GM21717 (cell line): ENCODE measurements at regions not wholly inside any gene's neighbourhood (a gene's known extent, or its start where the extent isn't known, plus 50 kb on each side); places are given as distances from the start of the nearest gene placed in this dataset.
"Not testable (repeated sequence)": the region's sequence is repeated elsewhere in the genome, so short reads cannot be mapped to it uniquely, and the experiment has no call there.

Experiments used
- ATAC-seq: cut with Tn5 transposase; IDR thresholded peaks from one replicate; pipeline ENCODE4 v1.9.1; 2021; ENCODE audit warnings: mild to moderate bottlenecking, moderate library complexity; ENCODE audit not compliant: unreplicated experiment

DNA sequence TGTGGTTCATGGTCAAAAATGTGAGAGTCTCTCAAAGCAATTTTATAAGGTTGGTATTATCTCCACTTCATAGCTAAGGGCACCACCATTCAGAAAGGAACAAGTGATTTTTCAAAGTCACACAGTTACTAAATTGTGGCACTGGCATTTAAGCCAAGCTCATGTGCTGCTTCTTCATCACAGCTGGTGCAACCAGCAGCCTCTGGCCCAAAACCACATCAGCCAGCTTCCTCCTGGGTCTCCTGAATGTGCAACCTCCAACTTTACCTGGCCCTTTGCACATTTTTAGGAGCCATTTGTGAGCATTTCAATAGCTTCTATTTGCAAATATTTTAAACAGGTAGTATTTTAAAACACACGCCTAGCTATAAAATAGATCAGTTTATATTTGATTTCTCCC, 293.7 kb downstream of the BCL11A start:
- no peak for ATAC-seq

DNA sequence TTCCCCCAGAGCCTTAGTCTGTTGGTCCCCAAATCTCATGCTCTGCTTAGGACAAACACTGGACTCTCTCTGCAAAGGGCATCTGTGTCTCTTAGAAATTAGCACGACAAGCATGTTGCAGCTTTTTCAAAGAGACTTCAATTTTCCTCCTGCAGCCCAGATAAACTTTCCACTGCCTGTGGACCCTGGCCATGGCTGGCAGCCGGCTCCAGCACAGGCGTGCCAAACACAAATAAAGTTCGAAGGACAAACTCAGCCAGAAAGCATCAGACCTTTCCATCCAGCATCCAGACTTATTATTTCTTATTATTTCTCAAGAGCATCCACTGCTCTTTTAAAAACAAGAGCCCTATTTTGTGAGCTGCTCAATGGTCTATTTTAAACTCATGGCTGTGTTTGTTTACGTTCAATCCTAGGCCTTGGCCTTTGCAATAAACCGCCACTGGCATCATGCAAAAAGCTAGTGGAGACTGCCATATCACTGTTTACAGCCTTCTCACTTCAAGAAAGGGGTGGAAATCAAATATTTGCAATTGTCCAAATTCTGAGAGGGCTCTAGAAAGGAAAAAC, 300.8 kb downstream of the BCL11A start:
- no peak for ATAC-seq

DNA sequence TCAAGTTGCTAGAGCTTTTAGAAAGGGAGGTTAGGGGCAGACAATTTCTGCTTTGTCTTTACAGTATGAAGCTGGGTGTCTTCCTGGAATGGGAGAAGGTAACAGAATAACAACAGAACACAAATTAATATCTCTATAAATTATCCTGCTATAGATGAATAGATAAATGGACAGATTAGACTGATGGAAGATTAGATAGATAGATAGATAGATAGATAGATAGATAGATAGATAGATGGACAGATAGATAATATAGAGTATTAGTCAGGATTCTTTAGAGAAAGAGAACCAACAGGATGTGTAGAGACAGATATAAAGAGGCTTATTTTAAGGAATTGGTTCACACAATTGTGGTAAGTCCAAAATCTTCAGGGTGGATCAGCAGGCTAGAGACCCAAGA, 302.2 kb downstream of the BCL11A start:
- ATAC-seq, result no peak

DNA sequence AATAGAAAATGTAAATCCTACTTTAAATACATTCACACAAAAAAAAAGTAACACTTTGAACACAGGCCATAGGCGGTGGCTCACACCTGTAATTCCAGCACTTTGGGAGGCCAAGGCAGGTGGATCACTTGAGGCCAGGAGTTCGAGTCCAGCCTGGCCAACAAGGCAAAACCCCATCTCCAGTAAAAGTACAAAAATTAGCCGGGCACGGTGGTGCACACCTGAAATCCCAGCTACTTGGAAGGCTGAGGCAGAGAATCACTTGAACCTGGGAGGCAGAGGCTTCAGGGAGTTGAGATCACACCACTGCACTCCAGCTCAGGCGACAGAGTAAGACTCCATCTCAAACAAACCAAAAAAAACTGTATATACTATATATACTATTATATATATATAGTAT, 303.6 kb downstream of the BCL11A start:
- ATAC-seq, result no peak

DNA sequence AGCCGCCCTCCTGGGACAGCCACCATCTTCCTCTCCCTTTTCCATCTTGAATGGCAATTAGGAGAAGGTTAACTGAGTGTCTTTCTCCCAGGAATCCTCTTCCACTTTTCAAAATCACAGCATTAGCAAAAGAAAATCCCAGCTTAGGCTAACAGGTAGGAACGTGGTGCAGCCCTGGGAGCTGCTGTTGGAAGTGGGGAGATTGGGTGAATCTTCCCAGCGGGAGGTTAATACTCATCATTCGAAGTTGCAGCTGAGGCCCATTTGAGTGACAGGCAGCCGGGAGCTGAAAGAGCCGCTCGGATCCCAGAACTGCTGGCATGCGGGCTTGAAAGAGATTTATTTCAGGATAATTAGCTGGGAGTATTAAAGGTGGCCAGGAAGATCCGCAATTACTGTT, 306.0 kb downstream of the BCL11A start:
- no peak for ATAC-seq

DNA sequence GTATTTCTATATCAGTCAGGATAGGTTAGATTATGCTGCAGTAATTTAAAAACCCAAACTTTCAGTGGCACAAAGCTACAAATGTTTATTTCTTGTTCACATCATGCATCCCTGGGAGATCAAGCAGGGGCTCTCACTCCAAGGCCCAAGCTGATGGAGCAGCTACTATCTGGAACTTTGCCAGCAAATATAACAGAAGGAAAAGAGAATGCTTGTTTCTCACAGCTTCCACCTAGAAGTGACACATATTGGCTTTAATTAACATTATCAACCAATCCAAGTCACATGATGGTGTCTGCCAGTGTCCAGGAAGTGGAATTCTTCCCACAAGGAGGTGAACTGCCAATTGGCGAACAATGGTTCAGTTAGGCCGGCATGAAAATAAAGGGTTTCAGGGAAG, 306.9 kb downstream of the BCL11A start:
- no peak for ATAC-seq

DNA sequence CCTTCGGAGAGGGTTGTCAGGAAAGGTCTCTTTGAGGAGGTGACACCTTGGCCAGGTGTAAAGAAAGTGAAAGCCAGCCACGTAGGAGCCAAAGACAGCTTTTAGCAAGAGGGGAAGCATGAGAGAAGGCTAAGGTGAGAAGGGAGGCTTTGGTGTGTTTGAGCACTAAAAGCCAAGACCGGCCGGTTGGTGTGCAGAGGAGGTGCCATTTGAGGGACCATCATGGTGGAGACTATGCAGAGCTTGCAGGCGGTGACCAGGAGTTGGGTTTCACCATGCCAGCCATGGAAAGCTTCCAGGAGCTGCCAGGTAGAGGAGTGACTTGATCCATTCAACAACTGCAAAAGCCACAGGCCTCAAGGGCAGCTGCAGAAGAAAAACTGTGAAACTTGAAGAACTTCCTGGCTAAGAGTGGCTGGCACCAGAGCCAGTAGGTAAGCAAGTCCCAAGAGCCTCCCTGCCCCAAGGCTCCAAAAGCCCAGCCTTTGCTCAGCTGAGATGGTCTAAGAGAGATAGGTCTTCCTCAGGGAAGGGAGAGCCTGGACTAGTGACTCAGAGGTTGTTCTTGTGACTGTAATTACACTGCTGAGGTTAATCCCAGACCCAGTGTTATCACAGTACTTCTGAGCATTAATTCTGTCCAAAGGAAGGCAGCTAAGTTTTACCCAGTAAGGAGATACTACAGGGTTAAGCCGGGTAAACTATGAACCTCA, 319.0 kb downstream of the BCL11A start:
- no peak for ATAC-seq

DNA sequence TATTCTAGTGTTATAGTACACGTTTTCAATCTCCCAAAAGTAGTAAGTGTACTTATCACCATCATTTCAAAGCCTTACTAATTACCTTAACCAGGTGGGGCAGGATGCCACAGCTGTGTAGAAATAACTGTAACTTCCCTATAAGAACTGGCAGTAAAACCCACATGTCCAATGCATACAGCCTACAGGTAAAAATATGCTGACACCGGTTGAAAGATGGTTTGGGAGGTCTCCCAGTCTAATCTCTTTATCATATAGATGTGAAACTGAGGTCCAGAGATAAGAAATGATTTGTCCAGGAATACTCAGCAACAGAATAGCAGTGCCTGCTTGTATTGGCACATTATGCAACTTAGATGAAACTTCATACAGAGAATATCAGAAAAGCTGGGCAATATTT, 322.9 kb downstream of the BCL11A start:
- ATAC-seq, result no peak

DNA sequence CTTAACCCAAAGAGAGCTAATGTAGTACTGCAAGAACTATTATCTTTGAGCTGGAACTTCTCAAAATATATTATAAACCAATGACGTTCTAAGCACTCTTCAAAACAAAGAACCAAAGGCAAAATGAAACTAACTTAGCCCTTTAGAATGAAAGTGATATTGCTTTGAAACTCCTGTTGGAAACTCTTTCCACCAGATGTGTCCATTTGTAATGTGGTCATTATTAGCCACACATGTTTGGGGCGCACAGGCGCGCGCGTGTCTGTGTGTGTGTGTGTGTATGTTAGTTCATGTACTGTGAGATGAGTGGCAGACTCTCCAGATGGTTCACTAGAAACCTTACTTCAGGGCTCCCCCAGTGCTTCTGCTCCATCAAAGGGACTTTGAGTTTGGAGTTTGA, 323.4 kb downstream of the BCL11A start:
- no peak for ATAC-seq

DNA sequence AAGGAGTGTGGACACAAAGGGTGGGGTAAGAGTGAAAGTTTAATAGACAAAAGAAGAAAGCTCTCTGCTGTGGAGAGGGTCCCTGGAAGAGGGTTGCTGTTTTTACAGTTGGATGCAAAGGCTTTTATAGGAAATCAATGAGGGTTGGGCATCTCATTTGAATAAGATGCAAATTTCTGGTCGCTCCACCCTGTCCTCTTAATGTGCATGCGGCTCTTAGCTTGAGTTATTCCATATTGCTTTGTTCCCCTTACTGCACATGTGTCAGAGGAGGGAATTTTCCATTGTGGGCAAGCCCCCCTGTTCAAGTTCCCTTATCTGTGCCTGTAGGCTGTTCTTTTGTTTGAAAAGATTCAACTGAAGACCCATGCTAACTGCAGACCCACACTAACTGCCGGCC, 326.5 kb downstream of the BCL11A start:
- no peak for ATAC-seq

DNA sequence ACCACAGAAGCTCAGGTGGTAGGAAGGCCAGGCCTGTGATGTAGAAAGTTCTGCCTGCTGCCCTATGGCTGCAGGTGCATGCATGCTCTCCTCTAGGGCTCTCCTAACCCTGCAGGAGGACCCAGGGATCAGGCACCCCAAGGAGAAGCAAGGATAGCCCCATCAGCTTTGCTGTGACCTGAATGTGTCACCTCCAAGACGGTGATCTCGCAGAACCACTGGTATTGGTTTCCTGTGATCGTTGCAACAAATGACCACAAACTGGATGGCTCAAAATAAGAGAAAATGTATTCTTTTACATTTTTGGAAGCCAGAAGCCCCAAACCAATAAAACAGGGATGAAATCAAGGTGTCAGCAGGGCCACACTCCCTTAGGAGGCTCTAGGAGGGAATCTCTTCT, 327.3 kb downstream of the BCL11A start:
- ATAC-seq, result no peak

DNA sequence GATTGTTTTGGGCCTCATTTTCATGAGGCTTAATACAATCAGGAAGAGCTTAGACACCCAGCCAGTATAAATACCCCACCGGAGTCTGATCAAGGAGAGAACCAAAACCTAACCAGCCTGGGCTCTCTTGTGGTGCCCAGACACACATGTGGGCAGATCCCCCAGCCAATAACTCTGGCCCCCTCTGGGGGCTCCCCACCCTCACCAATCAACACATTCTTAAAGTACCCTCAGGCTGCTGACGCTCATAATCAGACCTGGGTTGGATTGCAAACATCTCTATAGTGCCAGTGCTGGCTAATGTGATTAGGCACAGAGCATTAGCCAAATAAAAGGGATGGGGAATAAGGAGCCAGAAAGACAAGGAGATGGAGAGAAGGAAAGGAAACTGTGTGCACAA, 329.6 kb downstream of the BCL11A start:
- ATAC-seq, result no peak

DNA sequence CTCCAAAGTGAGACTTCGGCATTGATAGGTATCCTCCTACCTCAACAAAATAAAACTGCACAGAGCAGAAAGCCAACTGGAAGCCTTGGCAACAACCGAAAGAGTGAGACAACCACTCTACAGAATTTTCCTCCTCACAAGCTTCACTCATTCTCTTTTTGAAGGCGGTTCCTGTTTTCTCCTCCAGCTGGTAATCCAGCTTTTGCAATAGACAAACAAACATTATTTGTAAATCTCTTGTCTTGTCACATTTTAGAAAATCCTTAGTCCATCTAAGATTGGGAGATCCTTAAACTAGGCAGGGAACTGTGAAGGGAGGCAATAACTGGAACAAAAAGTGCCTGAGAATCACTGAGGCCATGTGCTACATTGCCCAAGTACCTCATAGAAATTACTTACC, 332.4 kb downstream of the BCL11A start:
- ATAC-seq, result no peak

DNA sequence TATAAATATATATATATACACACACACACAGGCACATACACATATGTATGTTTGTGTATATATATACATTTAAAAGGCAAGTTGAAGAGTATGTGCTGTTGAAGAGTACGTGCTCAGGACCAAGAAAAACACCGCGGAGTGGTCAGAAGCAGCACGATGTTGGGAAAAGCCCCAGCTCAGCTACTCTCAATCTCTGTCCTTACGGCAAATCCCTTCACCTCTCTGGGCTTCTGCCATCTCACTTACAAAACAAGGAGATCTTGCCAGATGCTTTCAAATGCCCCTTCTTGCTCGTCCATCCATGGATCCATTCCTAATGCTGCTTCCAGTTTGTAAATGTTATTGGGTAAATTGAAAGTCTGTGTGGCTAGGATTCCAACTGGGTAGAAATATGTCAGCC, 333.9 kb downstream of the BCL11A start:
- no peak for ATAC-seq

DNA sequence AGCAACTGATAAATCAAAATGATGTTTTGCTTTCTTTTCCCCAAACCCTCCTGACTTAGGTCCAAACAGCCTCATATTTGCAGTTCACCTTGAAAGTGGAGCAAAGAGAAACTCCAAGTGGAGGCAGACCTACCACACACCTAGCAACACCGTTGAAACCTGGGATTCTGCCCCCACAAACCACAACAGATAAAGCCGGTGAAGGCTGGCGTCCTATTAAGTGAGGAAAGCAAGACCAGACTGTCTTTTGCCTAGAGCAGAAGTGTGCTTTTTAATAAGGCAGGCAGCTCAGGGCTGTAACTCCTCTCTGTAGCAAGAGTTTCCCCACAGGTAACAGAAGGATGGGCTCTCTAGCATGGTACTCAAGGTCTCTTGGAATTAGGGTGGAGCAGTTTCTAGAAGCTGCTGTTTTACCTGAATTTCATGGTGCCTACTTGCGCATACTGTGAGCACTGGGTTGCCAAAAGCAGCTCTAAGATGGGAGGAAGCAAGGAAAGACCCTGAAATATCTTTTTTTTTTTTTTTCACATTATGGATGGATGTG, 336.9 kb downstream of the BCL11A start:
- ATAC-seq, result no peak

DNA sequence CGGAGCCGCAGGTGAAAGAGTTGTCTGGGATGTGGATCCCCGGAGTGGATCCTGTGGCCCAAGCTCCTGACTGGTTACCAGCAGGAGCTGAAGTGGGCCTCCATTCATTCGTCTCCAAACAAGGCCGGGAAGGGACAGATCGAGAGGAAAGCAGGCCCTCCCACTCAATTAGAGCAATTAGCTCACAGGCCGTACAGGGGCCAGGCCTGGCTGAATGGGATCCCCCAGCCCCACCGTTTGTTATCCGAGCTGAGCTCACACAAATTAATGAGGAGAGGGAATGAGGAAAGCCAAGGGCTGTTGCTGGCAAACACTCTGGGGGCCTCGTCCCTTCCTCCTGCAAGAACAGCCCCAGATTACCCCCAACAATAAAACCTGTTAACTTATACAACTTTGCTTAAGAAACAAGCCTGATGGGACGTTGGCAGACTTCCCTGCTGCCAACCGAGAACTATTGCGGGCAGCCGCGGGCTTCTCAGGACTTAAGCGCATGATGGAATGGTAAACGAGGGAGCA, 338.0 kb downstream of the BCL11A start:
- no peak for ATAC-seq

DNA sequence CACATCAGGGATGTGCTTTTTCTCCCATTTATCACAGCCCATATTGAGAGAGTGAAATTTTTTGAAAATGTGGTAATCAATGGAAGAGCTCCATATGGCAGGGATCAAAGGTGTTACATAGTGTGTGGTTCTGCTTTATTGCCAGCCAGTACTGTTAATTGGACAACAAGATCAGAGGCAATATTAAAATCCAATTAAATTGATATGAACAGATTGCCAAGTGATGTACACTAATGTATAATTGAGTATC, 338.9 kb downstream of the BCL11A start:
- ATAC-seq, result no peak

DNA sequence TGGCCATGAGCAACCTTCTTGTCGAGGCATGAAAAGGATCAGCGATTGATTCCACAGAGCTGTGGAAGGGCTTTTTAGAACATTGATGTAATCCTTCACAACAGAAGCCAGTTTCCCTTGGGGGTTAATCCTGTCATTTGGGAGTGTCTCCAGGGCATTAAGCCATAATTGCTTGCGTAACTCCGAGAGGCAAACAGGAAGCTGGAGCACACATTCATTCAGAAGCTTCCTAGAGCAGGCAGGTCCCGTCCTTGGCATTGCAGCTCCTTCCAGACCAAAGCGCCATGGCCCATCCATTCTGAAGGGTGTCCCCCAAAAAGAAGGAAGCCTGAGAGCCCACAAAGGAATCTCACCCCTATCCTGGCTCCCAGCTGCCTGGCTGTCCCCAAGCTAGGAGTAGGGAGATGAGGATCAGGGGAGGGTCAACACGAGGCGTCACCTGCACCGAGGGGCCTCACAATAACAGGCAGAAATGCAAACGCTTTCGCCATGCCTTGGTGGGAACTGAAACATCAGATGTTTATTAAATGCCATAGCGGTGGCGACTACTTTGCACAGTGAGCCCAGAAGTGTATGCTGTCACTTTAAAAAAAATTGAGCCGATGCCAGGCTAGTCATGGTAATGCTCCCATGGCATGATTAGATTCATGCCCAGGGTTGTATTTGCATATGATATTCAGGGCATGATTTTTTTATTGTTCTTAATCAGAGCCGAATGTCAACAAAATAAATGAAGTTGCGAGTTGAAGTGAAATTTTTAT, 339.4 kb downstream of the BCL11A start:
- ATAC-seq, result no peak

DNA sequence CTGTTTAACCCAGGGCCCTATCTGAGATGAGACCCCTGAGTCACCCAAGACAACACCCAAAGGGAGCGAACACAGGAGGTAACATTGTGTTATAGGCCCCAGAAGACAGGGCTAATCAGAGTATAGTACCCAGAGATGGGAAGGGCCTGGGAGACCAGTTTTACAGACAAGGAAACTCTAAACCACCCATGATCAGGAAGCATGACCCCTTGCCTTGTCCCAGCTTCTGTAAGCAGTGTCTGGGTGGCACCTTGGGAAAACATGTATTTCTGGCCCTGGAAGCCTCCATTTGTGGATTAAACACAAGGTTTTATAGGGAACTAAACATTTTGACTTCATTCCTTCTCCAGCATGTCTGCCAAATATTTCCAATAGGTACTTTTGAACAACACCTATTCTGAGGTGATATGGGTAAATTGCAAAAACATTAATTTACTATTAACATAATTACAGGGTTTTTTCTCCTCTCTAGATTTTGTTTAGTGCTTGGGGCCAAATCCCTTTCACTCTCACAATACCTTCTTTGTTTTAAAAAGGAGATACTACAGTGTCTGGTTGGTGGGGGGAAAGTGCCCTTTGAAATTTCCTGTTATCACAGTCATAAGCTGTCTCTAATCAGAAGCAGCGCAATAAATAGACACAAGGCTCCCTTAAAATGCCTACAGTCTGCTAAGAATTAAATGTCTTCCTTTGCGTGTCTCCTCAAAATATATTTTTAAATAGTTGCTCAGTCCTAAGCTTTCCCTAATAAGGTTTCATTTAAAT, 341.1 kb downstream of the BCL11A start:
- no peak for ATAC-seq

DNA sequence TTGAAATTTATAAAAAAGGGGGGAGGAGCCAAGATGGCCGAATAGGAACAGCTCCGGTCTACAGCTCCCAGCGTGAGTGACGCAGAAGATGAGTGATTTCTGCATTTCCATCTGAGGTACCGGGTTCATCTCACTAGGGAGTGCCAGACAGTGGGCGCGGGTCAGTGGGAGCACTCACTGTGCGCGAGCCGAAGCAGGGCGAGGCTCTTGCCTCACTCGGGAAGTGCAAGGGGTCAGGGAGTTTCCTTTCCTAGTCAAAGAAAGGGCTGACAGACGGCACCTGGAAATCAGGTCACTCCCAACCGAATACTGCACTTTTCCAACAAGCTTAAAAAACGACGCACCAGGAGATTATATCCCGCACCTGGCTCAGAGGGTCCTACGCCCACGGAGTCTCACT, 364.4 kb downstream of the BCL11A start:
- not testable (repeated sequence) for ATAC-seq

DNA sequence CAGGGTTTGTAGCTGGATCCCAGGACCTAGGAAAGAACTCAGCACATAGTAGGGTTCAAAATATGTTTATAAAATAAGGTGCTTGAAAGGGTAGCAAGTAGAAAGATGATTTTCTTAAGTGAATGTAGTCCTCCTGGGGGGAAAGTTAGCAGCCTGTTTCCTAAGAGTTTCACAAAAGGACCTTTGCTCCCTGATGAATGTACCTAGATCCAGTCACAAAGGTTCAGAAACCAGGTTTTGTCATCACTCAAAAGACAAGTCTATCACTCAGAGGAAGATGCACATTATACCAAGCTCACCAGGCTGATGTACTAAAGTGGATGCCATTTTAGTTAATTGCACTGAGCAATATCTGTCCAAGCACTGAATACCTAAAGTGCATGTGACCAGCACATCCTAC, 378.2 kb downstream of the BCL11A start:
- ATAC-seq, result no peak
